HFF-Myc (cell line): ENCODE measurements at regions not wholly inside any gene's neighbourhood (a gene's known extent, or its start where the extent isn't known, plus 50 kb on each side); places are given as distances from the start of the nearest gene placed in this dataset.

Source experiments
- DNase-seq: peaks from one replicate; pipeline ENCODE4 v3.0.0-alpha.2; 2011; ENCODE audit warnings: low read depth; ENCODE audit errors: extremely low read depth
- H3K4me3 ChIP-seq: replicated peaks from 2 replicates; pipeline ENCODE4 v1.5.1; 2011; ENCODE audit warnings: low read depth, mild to moderate bottlenecking, control low read depth, low read length
- TF ChIP-seq, protein P1 (sequence below): IDR thresholded peaks from 2 replicates; pipeline ENCODE4 v1.5.1; 2012; ENCODE audit warnings: mild to moderate bottlenecking, low read depth, low read length, control low read depth; ENCODE audit errors: missing control alignments

DNA sequence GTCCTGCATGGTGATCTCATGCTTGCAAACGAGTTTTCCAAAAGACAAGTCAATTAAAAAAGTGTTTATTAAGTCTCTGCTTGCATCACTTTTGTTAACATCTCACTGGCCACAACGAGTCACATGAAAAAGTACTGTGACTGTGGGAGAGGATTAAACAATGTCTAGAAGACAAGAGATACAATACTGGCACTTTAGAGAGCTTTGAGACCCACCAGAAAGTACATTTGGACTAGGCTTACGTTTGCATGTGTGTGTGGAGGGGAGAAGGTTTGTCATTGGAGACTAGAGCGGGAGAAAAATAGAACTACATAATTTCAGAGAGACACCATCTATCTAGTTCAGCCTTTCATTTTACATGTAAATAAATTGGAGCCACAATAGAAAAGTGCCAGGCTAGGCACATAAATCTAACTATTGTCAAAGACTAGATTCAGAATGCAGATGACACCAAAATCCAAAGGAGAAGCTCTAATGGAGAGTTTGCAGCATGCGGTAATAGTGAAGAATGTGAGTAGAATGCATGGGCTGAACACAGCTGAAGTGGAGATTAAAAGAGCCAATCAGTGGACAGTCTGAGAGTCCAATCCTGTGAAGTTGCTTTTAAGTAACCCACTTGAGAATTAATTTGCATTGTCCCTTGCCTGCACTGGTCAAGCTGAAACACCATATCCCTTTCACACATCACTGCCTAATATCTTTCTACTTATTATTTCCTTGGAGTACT lies 977.4 kb upstream of the FAT3 start:
- TF ChIP-seq, protein P1, sequence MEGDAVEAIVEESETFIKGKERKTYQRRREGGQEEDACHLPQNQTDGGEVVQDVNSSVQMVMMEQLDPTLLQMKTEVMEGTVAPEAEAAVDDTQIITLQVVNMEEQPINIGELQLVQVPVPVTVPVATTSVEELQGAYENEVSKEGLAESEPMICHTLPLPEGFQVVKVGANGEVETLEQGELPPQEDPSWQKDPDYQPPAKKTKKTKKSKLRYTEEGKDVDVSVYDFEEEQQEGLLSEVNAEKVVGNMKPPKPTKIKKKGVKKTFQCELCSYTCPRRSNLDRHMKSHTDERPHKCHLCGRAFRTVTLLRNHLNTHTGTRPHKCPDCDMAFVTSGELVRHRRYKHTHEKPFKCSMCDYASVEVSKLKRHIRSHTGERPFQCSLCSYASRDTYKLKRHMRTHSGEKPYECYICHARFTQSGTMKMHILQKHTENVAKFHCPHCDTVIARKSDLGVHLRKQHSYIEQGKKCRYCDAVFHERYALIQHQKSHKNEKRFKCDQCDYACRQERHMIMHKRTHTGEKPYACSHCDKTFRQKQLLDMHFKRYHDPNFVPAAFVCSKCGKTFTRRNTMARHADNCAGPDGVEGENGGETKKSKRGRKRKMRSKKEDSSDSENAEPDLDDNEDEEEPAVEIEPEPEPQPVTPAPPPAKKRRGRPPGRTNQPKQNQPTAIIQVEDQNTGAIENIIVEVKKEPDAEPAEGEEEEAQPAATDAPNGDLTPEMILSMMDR, result no peak
- DNase-seq, result no peak
- H3K4me3 ChIP-seq, result no peak overlapping the region

- no peak overlapping the region for H3K4me3 ChIP-seq
- TF ChIP-seq, protein P1, result no peak
- no peak for DNase-seq
Measured at GRCh38 chr11:91244912-91245311, 979.7 kb upstream of the FAT3 start.

DNA sequence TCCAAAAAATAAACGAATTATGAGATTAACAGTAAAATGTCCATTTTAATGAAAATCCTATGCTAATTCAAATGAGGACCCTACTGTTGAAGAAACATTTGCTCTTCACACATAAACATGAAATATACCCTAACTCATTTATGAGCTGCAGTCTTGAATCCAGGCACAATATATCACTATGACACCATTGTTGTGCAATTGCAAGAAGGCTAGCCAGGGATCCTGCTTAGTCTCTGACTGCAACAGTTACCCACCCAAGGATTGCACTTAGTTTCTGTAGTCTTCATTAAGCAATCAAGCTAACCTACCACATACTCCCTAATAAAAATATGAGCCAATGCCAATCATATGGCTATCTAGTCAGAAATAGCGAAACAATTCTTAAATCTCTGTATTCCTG lies 981.0 kb upstream of the FAT3 start:
- no peak for DNase-seq
- TF ChIP-seq, protein P1, result no peak
- H3K4me3 ChIP-seq, result no peak overlapping the region

- no peak for DNase-seq
- H3K4me3 ChIP-seq, result no peak overlapping the region
- TF ChIP-seq, protein P1, result no peak
Measured at GRCh38 chr11:91243051-91243450, 981.6 kb upstream of the FAT3 start.

- TF ChIP-seq, protein P1, result no peak
- no peak overlapping the region for H3K4me3 ChIP-seq
- DNase-seq, result no peak
Measured at GRCh38 chr11:91241226-91241625, 983.4 kb upstream of the FAT3 start.

- TF ChIP-seq, protein P1, result no peak
- H3K4me3 ChIP-seq, result no peak overlapping the region
- no peak for DNase-seq
Measured at GRCh38 chr11:91239359-91239758, 985.3 kb upstream of the FAT3 start.

GRCh38 chr11:91231226-91231625 lies 993.4 kb upstream of the FAT3 start:
- DNase-seq, result no peak
- TF ChIP-seq, protein P1, result no peak
- no peak overlapping the region for H3K4me3 ChIP-seq
